Stomach (tissue), 8 donors: ENCODE measurements at regions not wholly inside any gene's neighbourhood (a gene's known extent, or its start where the extent isn't known, plus 50 kb on each side); places are given as distances from the start of the nearest gene placed in this dataset.
"Not testable (repeated sequence)": the region's sequence is repeated elsewhere in the genome, so short reads cannot be mapped to it uniquely, and the experiment has no call there.

Source experiments
- DNase-seq, 2 donors: peaks; one replicate each; pipeline versions ENCODE4 v3.0.0 to v3.0.0-alpha.2; 2013 to 2019
- H3K27ac ChIP-seq, 5 donors: fragments of 200-600 bp in 4 of 5; sonication (generic) in 4 of 5; one replicate each; pipeline ENCODE4 v1.5.1; 2013 to 2019; ENCODE audit warnings: mild to moderate bottlenecking in 1 of 5, moderate library complexity in 1 of 5
- H3K27me3 ChIP-seq, 3 donors: fragments of 200-600 bp; sonication (generic); one replicate each; pipeline ENCODE4 v1.5.1; 2017 to 2019; ENCODE audit warnings: mixed run types in 1 of 3
- H3K36me3 ChIP-seq, 4 donors: fragments of 200-600 bp; sonication (generic); 1 replicate in 3 of 4; 2 replicates in 1 of 4; pipeline ENCODE4 v1.5.1; 2016 to 2019
- H3K4me1 ChIP-seq, 4 donors: fragments of 200-600 bp; sonication (generic); one replicate each; pipeline ENCODE4 v1.5.1; 2016 to 2019
- H3K4me3 ChIP-seq, 4 donors: fragments of 200-600 bp; sonication (generic) in 3 of 4; one replicate each; pipeline ENCODE4 v1.5.1; 2016 to 2019; ENCODE audit warnings: mild to moderate bottlenecking in 1 of 4
- H3K9me3 ChIP-seq, 4 donors: fragments of 200-600 bp; sonication (generic); one replicate each; pipeline ENCODE4 v1.5.1; 2016 to 2019
- EP300 ChIP-seq: sonication (generic); formaldehyde crosslinking; IDR thresholded peaks from one replicate; pipeline ENCODE4 v1.6.1; 2017; ENCODE audit warnings: antibody characterized with exemption
- POLR2A ChIP-seq, 4 donors: fragments of 450-650 bp; IDR thresholded peaks; one replicate each; pipeline ENCODE4 v1.6.1; 2016; ENCODE audit warnings: antibody characterized with exemption in 4 of 4, control low read depth in 2 of 4, mild to moderate bottlenecking in 1 of 4, moderate library complexity in 1 of 4
- POLR2AphosphoS5 ChIP-seq, 3 donors: sonication (generic); formaldehyde crosslinking; IDR thresholded peaks; one replicate each; pipeline ENCODE4 v1.6.1; 2016; ENCODE audit warnings: antibody characterized with exemption in 3 of 3
- WGBS, 5 donors: extraction: QIAGEN DNeasy Blood & Tissue Kit in 3 of 5; methylation state at CpG; one replicate each; pipeline versions ENCODE4 v1.1.5 to v1.1.7; 2013 to 2018; 5-methylcytosine and 5-hydroxymethylcytosine counted together
- intact Hi-C: fragments of 100-400 bp; cut with DNase I; formaldehyde crosslinking; loops from one replicate; pipeline ENCODE4 v1.15.1; 2023; ENCODE audit warnings: low total_unique reads
- TF ChIP-seq, protein P1 (sequence below), 7 experiments: fragments of 450-650 bp in 4 of 7; fragments of 200-600 bp in 3 of 7; sonication (generic) in 3 of 7; IDR thresholded peaks; one replicate each; pipeline ENCODE4 v1.5.1; 2016 to 2019; ENCODE audit warnings: antibody characterized with exemption in 7 of 7, control low read depth in 2 of 7, mild to moderate bottlenecking in 1 of 7
- donor health status: healthy with polysubstance abuse.
- donor health status: Bipolar disorder and iron deficiency.
- donor health status: healthy.

DNA sequence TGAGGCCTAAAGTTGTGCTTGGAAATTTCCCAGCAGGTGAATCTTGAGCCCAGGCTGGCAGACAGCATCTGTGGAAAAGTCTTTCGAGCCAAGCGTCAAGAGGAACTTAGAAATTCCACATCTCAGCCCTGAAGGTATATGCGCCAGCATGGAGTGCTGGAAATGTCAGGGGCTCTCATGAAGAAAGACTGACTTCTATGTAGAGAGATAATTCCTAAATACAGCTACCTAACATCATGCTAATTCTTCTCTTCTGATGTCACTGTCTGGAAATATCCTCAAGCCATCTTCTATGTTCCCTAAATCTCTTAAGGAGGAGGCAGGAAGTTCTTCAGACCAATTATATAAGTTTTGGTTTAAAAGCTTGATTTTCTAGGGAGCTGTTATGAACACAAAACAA is 492.4 kb upstream of the MARCKS start:
- Histone ChIP-seq H3K27ac (no peak overlapping the region), H3K27me3 (no peaks in the 10 kb centered on the region), H3K4me1 (peaks cover 0 to 12% (median 2%) of the 10 kb centered on the region in 4 donors), H3K4me3 (no peak overlapping the region), H3K36me3 (no peaks in the 10 kb centered on the region), H3K9me3 (no peaks in the 10 kb centered on the region)
- 95 to 99% (median 96%) methylated on average over 3 of the region's 3 CpGs for WGBS, 5 donors
- TF ChIP-seq POLR2A (IDR thresholded peaks at IDR 0.05): no peak
- TF ChIP-seq EP300: no peak
- no peak for TF ChIP-seq POLR2AphosphoS5 (IDR thresholded peaks at IDR 0.05)
- TF ChIP-seq, protein P1, sequence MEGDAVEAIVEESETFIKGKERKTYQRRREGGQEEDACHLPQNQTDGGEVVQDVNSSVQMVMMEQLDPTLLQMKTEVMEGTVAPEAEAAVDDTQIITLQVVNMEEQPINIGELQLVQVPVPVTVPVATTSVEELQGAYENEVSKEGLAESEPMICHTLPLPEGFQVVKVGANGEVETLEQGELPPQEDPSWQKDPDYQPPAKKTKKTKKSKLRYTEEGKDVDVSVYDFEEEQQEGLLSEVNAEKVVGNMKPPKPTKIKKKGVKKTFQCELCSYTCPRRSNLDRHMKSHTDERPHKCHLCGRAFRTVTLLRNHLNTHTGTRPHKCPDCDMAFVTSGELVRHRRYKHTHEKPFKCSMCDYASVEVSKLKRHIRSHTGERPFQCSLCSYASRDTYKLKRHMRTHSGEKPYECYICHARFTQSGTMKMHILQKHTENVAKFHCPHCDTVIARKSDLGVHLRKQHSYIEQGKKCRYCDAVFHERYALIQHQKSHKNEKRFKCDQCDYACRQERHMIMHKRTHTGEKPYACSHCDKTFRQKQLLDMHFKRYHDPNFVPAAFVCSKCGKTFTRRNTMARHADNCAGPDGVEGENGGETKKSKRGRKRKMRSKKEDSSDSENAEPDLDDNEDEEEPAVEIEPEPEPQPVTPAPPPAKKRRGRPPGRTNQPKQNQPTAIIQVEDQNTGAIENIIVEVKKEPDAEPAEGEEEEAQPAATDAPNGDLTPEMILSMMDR (IDR thresholded peaks at IDR 0.05): no peak
- no peak for DNase-seq
- intact Hi-C loops: no loop called here

DNA sequence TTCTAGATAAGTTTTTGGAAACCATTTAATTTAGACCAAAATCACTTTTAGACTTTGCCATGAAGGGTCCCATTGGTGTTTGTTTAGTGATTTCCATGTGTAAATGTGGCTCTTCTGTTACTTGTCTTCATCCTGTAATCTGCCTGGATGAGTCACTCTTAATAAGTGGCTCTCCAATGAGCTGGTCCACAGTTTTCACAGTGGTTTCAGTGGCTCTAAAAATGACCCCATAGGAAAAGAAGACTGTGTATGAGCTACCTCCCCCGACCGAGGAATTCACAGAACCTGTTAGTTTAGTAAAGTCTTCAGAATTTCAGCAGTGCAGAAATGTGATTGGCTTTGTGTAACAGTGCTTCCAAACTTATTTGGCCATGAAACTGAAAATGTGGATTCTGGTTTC is 492.0 kb upstream of the MARCKS start:
- WGBS, 5 donors: 79 to 97% (median 91%) methylated on average over 2 of the region's 2 CpGs

DNA sequence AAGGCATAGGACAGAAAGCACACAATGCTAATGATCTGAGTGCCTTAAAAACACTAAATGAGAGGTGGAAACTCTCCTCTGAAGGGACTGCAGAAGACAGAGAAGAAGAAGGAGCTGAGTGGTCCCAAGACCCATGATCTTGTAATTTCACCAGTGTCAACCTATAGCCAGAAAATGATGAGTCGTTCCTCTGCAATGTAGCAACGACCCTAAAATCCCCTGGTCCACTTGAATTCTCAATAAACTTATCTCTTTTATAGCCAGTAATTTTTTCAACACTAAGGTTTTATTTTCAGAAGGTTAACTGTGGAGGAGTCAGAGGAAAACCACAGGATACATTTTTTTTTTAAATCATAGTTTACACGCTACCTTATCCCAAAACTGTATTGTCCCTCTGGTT is 490.6 kb upstream of the MARCKS start:
- Histone ChIP-seq H3K9me3 (no peaks in the 10 kb centered on the region), H3K4me3 (no peak overlapping the region), H3K4me1 (no peaks in the 10 kb centered on the region), H3K36me3 (no peaks in the 10 kb centered on the region), H3K27me3 (no peaks in the 10 kb centered on the region), H3K27ac (no peak overlapping the region)
- no peak for TF ChIP-seq POLR2A (IDR thresholded peaks at IDR 0.05)
- no peak for TF ChIP-seq POLR2AphosphoS5 (IDR thresholded peaks at IDR 0.05)
- intact Hi-C loops: no loop called here
- no peak for DNase-seq
- WGBS, 5 donors: 80 to 90% (median 85%) methylated on average over 3 of the region's 3 CpGs

More for the DNA sequence above, 492.0 kb upstream of the MARCKS start:
- H3K4me1 ChIP-seq: peaks cover 0 to 8% (median under 1%) of the 10 kb centered on the region in 4 donors
- H3K36me3 ChIP-seq: no peaks in the 10 kb centered on the region
- H3K4me3 ChIP-seq: no peak overlapping the region
- H3K27me3 ChIP-seq: no peaks in the 10 kb centered on the region
- TF ChIP-seq EP300 (no peak), POLR2A (IDR thresholded peaks at IDR 0.05) (no peak), POLR2AphosphoS5 (IDR thresholded peaks at IDR 0.05) (no peak)
- TF ChIP-seq, protein P1 (IDR thresholded peaks at IDR 0.05): no peak
- H3K9me3 ChIP-seq: no peaks in the 10 kb centered on the region
- no peak for DNase-seq
- no peak overlapping the region for H3K27ac ChIP-seq
- intact Hi-C loops: no loop called here

DNA sequence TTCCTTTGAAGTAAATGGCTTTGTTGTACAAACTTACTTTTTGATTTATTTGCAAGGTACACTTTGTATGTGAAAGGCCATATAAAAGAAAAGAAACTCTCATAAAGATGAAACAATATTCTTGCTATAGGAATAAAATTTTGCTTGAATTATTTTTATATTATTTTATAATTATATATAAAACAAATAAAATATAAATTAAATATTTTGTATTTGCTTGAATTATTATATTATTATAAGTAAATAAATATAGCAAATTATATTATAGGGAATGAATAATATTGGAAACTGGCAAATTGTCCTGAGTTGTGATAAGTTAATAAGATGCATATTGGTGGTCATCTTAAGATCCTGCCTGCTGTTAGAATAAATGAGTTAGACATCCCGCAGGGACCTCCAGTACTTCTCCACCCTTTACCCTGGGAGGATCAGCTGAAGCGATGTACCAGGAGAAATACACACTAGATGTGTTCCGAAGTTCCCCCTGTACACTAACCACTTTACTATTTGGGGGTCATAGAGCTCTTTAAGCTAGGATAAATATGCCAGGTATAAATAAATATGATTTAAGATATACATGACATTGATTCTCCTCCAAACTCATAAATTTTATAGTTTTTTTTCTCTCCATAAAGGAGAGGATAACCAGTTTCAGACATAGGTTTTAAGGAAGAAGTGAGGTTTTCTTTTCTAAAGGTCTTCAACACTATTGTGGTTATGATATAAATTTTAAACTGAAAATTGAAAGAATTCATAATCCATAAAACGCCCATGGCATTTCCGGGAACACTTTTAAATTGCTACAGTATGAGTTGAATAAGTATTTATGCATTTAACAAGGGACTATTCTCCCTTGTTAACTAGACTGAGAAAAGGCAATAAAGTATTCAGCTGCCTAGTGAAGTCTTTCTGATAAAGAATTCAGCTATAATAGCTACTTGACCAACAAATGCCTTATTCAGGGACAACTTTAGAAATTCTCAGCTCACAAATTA is 486.3 kb upstream of the MARCKS start:
- Histone ChIP-seq H3K4me3 (no peak overlapping the region), H3K27me3 (no peaks in the 10 kb centered on the region), H3K4me1 (no peaks in the 10 kb centered on the region), H3K36me3 (no peaks in the 10 kb centered on the region), H3K27ac (no peak overlapping the region), H3K9me3 (no peaks in the 10 kb centered on the region)
- intact Hi-C loops: no loop called here
- no peak for DNase-seq
- 84 to 94% (median 88%) methylated on average over 5 of the region's 5 CpGs for WGBS, 5 donors
- TF ChIP-seq, protein P1 (IDR thresholded peaks at IDR 0.05): no peak
- TF ChIP-seq POLR2A (IDR thresholded peaks at IDR 0.05): no peak

DNA sequence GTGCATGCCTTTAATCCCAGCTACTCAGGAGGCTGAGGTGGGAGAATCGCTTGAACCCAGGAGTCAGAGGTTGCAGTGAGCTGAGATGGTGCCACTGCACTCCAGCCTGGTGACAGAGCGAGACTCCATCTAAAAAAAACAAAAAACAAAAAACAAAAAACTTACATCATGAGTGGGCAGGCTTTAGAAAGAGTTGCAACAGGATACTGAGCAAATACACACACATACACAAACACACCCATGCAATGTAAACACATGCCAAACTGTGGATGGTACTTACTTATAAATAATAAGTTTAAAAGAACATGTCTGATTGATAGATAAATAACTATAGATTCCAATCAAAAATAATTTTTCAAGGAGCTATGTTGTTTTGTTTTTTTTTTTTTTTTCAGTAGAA is 481.7 kb upstream of the MARCKS start:
- H3K9me3 ChIP-seq, DNase-seq, H3K27me3 ChIP-seq, H3K4me3 ChIP-seq, H3K36me3 ChIP-seq, H3K4me1 ChIP-seq, intact Hi-C loops, H3K27ac ChIP-seq: not testable (repeated sequence)
- WGBS, 5 donors: 81 to 94% (median 91%) methylated on average over 2 of the region's 2 CpGs
